B cell (primary cell): ENCODE measurements at regions not wholly inside any gene's neighbourhood (a gene's known extent, or its start where the extent isn't known, plus 50 kb on each side); places are given as distances from the start of the nearest gene placed in this dataset.

Source experiments
- ATAC-seq: fragments of 200-7000 bp; cut with Tn5 transposase; one replicate; pipeline ENCODE4 v1.10.0; 2021; ENCODE audit warnings: low read depth, mild to moderate bottlenecking, moderate number of reproducible peaks, moderate library complexity
- CTCF ChIA-PET: fragments of 350-600 bp; sonication (Branson Sonifier 250); formaldehyde crosslinking; loops from one replicate; lab custom pipeline; 2021; ENCODE audit warnings: antibody characterized with exemption, inconsistent platforms; lab: Charles Lee
- POLR2A ChIA-PET: fragments of 350-600 bp; sonication (Branson Sonifier 250); formaldehyde crosslinking; loops from one replicate; lab custom pipeline; 2021; ENCODE audit warnings: antibody characterized with exemption; lab: Charles Lee
- DNase-seq: peaks from one replicate; pipeline ENCODE4 v3.0.0; 2013
- H2AFZ ChIP-seq: 2 replicates; pipeline ENCODE4 v1.6.1; 2012; ENCODE audit warnings: mild to moderate bottlenecking, low read depth, low read length; ENCODE audit not compliant: insufficient read depth, poor library complexity, severe bottlenecking
- H3K27ac ChIP-seq, 2 donors: 1 replicate in 1 of 2; 2 replicates in 1 of 2; pipeline ENCODE4 v1.5.1; 2012 to 2013; ENCODE audit warnings: low read length in 2 of 2, mild to moderate bottlenecking in 2 of 2, moderate library complexity in 1 of 2
- H3K27me3 ChIP-seq, 4 experiments: fragments of 200-600 bp in 1 of 4; sonication (generic) in 1 of 4; replicated peaks in 1 of 4; 1 replicate in 2 of 4; 2 replicates in 2 of 4; pipeline versions ENCODE4 v1.6.1 to v1.7.0; 2013 to 2016; ENCODE audit warnings: low read length in 3 of 4, mild to moderate bottlenecking in 2 of 4, mixed read lengths in 1 of 4, moderate library complexity in 1 of 4; ENCODE audit not compliant: insufficient read depth in 4 of 4, control insufficient read depth in 3 of 4; ENCODE audit errors: control extremely low read depth in 1 of 4
- H3K36me3 ChIP-seq, 2 experiments: replicated peaks in 1 of 2; 1 replicate in 1 of 2; 2 replicates in 1 of 2; pipeline versions ENCODE4 v1.6.1 to v1.7.1; 2013; ENCODE audit warnings: low read length in 1 of 2; ENCODE audit not compliant: insufficient read depth in 2 of 2, control insufficient read depth in 1 of 2; ENCODE audit errors: control extremely low read depth in 1 of 2, extremely low read depth in 1 of 2
- H3K4me1 ChIP-seq, 2 donors: fragments of 200-600 bp in 1 of 2; sonication (generic) in 1 of 2; 1 replicate in 1 of 2; 2 replicates in 1 of 2; pipeline versions ENCODE4 v1.5.1 to v1.6.1; 2013 to 2017; ENCODE audit warnings: low read length in 2 of 2; ENCODE audit not compliant: control insufficient read depth in 2 of 2, insufficient read depth in 2 of 2
- H3K4me2 ChIP-seq: replicated peaks from 2 replicates; pipeline ENCODE3; 2012; ENCODE audit warnings: mild to moderate bottlenecking, low read depth, low read length; ENCODE audit not compliant: poor library complexity, severe bottlenecking
- H3K4me3 ChIP-seq, 5 experiments: fragments of 200-600 bp in 1 of 5; sonication (generic) in 1 of 5; 1 replicate in 3 of 5; 2 replicates in 2 of 5; pipeline versions ENCODE4 v1.5.1 to v1.7.0; 2011 to 2016; ENCODE audit warnings: low read length in 4 of 5, mild to moderate bottlenecking in 4 of 5, low read depth in 2 of 5, control low read depth in 1 of 5, moderate library complexity in 1 of 5; ENCODE audit not compliant: insufficient read depth in 1 of 5; ENCODE audit errors: control extremely low read depth in 1 of 5, extremely low read depth in 1 of 5
- H3K79me2 ChIP-seq: fragments of 200-600 bp; sonication (generic); one replicate; pipeline ENCODE4 v1.6.0; 2016; ENCODE audit warnings: low read length; ENCODE audit not compliant: control insufficient read depth, insufficient read depth
- H3K9ac ChIP-seq: fragments of 200-600 bp; sonication (generic); 2 replicates; pipeline ENCODE4 v1.6.1; 2017; ENCODE audit warnings: mild to moderate bottlenecking, low read length, moderate library complexity
- H3K9me3 ChIP-seq, 3 donors: one replicate each; pipeline versions ENCODE4 v1.6.1 to v1.7.1; 2013; ENCODE audit warnings: low read length in 2 of 3; ENCODE audit not compliant: control insufficient read depth in 2 of 3, insufficient read depth in 1 of 3; ENCODE audit errors: control extremely low read depth in 1 of 3
- H4K20me1 ChIP-seq: 2 replicates; pipeline ENCODE4 v1.6.0; 2012; ENCODE audit warnings: mild to moderate bottlenecking, low read length; ENCODE audit not compliant: insufficient read depth, control insufficient read depth, poor library complexity, severe bottlenecking
- H3K27ac Mint-ChIP-seq: one replicate; pipeline ENCODE4 v1.8.0; 2021; ENCODE audit warnings: mixed read lengths
- H3K27me3 Mint-ChIP-seq: one replicate; pipeline ENCODE4 v1.8.0; 2021; ENCODE audit warnings: mixed read lengths
- H3K4me1 Mint-ChIP-seq: one replicate; pipeline ENCODE4 v1.8.0; 2021; ENCODE audit warnings: mixed read lengths
- H3K4me3 Mint-ChIP-seq: one replicate; pipeline ENCODE4 v1.8.0; 2021; ENCODE audit warnings: mixed read lengths
- H3K9me3 Mint-ChIP-seq: one replicate; pipeline ENCODE4 v1.8.0; 2022; ENCODE audit warnings: mixed read lengths; ENCODE audit not compliant: insufficient read depth
- EZH2 ChIP-seq: IDR thresholded peaks from 2 replicates; pipeline ENCODE4 v1.6.1; 2012; ENCODE audit warnings: borderline replicate concordance, low read depth, mild to moderate bottlenecking, moderate library complexity, low read length; ENCODE audit not compliant: insufficient read depth, poor library complexity, severe bottlenecking
- WGBS: methylation state at CpG from one replicate; pipeline ENCODE4 v1.1.5; 2013; ENCODE audit warnings: missing lambda C conversion rate; ENCODE audit not compliant: insufficient coverage; 5-methylcytosine and 5-hydroxymethylcytosine counted together
- intact Hi-C: fragments of 100-400 bp; cut with micrococcal nuclease; formaldehyde crosslinking; loops from one replicate; pipeline ENCODE4 v1.10.0; 2022
- TF ChIP-seq, protein P1 (sequence below): fragments of 200-600 bp; IDR thresholded peaks from one replicate; pipeline ENCODE4 v1.8.0; 2022; ENCODE audit warnings: antibody characterized with exemption, mild to moderate bottlenecking

DNA sequence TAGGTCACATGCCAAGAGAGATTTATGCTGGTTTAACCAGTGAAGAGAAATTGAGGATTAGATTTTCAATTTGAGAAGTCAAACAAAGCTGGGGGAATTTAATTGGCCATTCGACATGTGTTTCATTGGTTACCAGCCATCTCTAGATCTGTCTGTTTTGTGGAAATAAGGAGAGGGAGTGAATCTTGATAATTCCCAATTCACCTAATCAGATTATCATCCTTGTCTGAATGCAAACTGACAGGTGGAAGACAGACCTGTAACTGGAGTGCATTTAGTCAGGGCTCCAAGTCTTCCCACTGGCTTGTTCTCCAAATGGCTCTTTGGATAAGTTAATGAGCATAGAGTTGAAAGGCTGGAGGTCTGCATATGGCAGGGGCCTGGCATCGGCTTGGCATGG, 1049.3 kb downstream of the NTRK3 start:
- H3K27me3 ChIP-seq = no peaks in the 10 kb centered on the region
- no peaks in the 10 kb centered on the region for H3K4me1 ChIP-seq
- Mint-ChIP-seq H3K9me3 (no peaks in the 10 kb centered on the region), H3K4me1 (no peaks in the 10 kb centered on the region), H3K27ac (no peak overlapping the region), H3K27me3 (no peaks in the 10 kb centered on the region), H3K4me3 (no peak overlapping the region)
- DNase-seq = no peak
- H3K9ac ChIP-seq = no peak overlapping the region
- intact Hi-C loops = no loop called here
- H3K9me3 ChIP-seq = no peaks in the 10 kb centered on the region
- no peak overlapping the region for H3K27ac ChIP-seq
- no peaks in the 10 kb centered on the region for H4K20me1 ChIP-seq
- ATAC-seq = no peak
- no peak overlapping the region for H3K4me2 ChIP-seq
- H3K79me2 ChIP-seq = no peaks in the 10 kb centered on the region
- WGBS = 100% methylated on average over 1 of the region's 2 CpGs
- CTCF ChIA-PET = no interaction called here
- no peak for TF ChIP-seq EZH2
- TF ChIP-seq, protein P1, sequence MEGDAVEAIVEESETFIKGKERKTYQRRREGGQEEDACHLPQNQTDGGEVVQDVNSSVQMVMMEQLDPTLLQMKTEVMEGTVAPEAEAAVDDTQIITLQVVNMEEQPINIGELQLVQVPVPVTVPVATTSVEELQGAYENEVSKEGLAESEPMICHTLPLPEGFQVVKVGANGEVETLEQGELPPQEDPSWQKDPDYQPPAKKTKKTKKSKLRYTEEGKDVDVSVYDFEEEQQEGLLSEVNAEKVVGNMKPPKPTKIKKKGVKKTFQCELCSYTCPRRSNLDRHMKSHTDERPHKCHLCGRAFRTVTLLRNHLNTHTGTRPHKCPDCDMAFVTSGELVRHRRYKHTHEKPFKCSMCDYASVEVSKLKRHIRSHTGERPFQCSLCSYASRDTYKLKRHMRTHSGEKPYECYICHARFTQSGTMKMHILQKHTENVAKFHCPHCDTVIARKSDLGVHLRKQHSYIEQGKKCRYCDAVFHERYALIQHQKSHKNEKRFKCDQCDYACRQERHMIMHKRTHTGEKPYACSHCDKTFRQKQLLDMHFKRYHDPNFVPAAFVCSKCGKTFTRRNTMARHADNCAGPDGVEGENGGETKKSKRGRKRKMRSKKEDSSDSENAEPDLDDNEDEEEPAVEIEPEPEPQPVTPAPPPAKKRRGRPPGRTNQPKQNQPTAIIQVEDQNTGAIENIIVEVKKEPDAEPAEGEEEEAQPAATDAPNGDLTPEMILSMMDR = no peak
- H3K36me3 ChIP-seq = no peaks in the 10 kb centered on the region
- POLR2A ChIA-PET = no interaction called here
- H3K4me3 ChIP-seq = no peak overlapping the region
- no peak overlapping the region for H2AFZ ChIP-seq

DNA sequence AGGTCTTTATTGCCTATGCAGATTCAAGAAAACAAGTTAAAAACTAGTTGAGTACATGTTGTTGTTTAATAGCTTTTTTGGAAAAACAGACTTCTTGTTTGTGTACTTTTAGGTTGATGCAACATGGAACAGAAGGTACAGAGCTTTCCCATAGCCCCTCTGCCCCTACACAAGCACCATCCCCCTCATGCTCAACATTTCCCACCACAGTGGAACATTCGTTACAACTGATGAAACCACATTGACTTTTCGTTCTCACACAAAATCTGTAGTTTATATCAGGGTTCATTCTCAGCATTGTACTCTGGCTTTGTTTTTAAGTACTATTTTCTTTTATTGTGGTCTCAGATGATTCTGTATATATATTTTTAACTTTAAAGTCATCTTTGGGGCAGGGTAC, 1054.6 kb downstream of the NTRK3 start:
- H3K4me3 ChIP-seq = no peak overlapping the region
- no peaks in the 10 kb centered on the region for H3K27me3 ChIP-seq
- no peaks in the 10 kb centered on the region for H3K9me3 Mint-ChIP-seq
- ChIA-PET POLR2A (no interaction called here), CTCF (no interaction called here)
- H3K4me2 ChIP-seq = no peak overlapping the region
- no peaks in the 10 kb centered on the region for H3K79me2 ChIP-seq
- no peaks in the 10 kb centered on the region for H3K9me3 ChIP-seq
- ATAC-seq = no peak
- H3K4me1 ChIP-seq = no peaks in the 10 kb centered on the region
- TF ChIP-seq, protein P1 = no peak
- no peak for TF ChIP-seq EZH2
- H3K27ac Mint-ChIP-seq = no peak overlapping the region
- H4K20me1 ChIP-seq = no peaks in the 10 kb centered on the region
- WGBS = no CpG with 5 or more reads among the region's 2 CpGs
- H3K9ac ChIP-seq = no peak overlapping the region
- H2AFZ ChIP-seq = no peak overlapping the region
- H3K4me1 Mint-ChIP-seq = no peaks in the 10 kb centered on the region
- H3K36me3 ChIP-seq = no peaks in the 10 kb centered on the region
- intact Hi-C loops = no loop called here
- H3K4me3 Mint-ChIP-seq = no peak overlapping the region
- no peaks in the 10 kb centered on the region for H3K27me3 Mint-ChIP-seq
- no peak overlapping the region for H3K27ac ChIP-seq
- DNase-seq = no peak
